GM12892 (cell line): ENCODE measurements at regions not wholly inside any gene's neighbourhood (a gene's known extent, or its start where the extent isn't known, plus 50 kb on each side); places are given as distances from the start of the nearest gene placed in this dataset.

Source experiments
- POLR2A ChIP-seq: IDR thresholded peaks from 2 replicates; pipeline ENCODE4 v1.6.1; 2011; ENCODE audit warnings: low read depth, low read length, control low read depth
- POLR2AphosphoS5 ChIP-seq: IDR thresholded peaks from 2 replicates; pipeline ENCODE4 v1.6.1; 2011; ENCODE audit warnings: low read depth, low read length, control low read depth
- TAF1 ChIP-seq: IDR thresholded peaks from 2 replicates; pipeline ENCODE4 v1.6.1; 2011; ENCODE audit warnings: low read depth, mild to moderate bottlenecking, control low read depth, low read length, borderline replicate concordance

GRCh38 chr3:103083848-103084631, 649.2 kb downstream of the ZPLD1 start:
- TF ChIP-seq POLR2A (no peak), TAF1 (no peak), POLR2AphosphoS5 (no peak)
